Heart right ventricle (tissue), 16 donors: ENCODE measurements at regions not wholly inside any gene's neighbourhood (a gene's known extent, or its start where the extent isn't known, plus 50 kb on each side); places are given as distances from the start of the nearest gene placed in this dataset.

ENCODE experiments used
- ATAC-seq, 8 donors: fragments of 200-7000 bp; cut with Tn5 transposase; one replicate each; pipeline ENCODE4 v1.9.1; 2020; ENCODE audit warnings: mild to moderate bottlenecking in 8 of 8, moderate library complexity in 8 of 8, moderate number of reproducible peaks in 1 of 8
- DNase-seq, 2 donors: peaks; one replicate each; pipeline ENCODE4 v3.0.0-alpha.2; 2020
- H3K27ac ChIP-seq, 10 donors: fragments of 200-600 bp; sonication (generic) in 2 of 10; one replicate each; pipeline versions ENCODE4 v1.5.0 to v1.8.0; 2020 to 2022; ENCODE audit warnings: mild to moderate bottlenecking in 3 of 10
- H3K27me3 ChIP-seq, 7 donors: fragments of 200-600 bp; one replicate each; pipeline ENCODE4 v1.8.0; 2021 to 2022; ENCODE audit warnings: mild to moderate bottlenecking in 2 of 7
- H3K36me3 ChIP-seq, 9 donors: fragments of 200-600 bp; sonication (generic) in 1 of 9; one replicate each; pipeline versions ENCODE4 v1.5.0 to v1.8.0; 2020 to 2022; ENCODE audit warnings: mild to moderate bottlenecking in 2 of 9
- H3K4me1 ChIP-seq, 9 donors: fragments of 200-600 bp; sonication (generic) in 1 of 9; one replicate each; pipeline versions ENCODE4 v1.5.0 to v1.8.0; 2020 to 2022; ENCODE audit warnings: mild to moderate bottlenecking in 4 of 9
- H3K4me3 ChIP-seq, 10 donors: fragments of 200-600 bp; sonication (generic) in 2 of 10; one replicate each; pipeline versions ENCODE4 v1.5.0 to v1.8.0; 2020 to 2022; ENCODE audit warnings: mild to moderate bottlenecking in 7 of 10, moderate library complexity in 2 of 10
- H3K9me3 ChIP-seq, 11 donors: fragments of 200-600 bp in 10 of 11; sonication (generic) in 2 of 11; one replicate each; pipeline versions ENCODE4 v1.5.0 to v1.8.0; 2013 to 2022; ENCODE audit warnings: mild to moderate bottlenecking in 2 of 11, control low read depth in 1 of 11, moderate library complexity in 1 of 11
- WGBS, 2 donors: extraction: QIAGEN DNeasy Blood & Tissue Kit; methylation state at CpG; one replicate each; pipeline ENCODE4 v1.1.7; 2013; ENCODE audit warnings: inconsistent platforms in 1 of 2; 5-methylcytosine and 5-hydroxymethylcytosine counted together
- intact Hi-C, 10 donors: fragments of 100-400 bp; cut with DNase I; formaldehyde crosslinking; loops; one replicate each; pipeline versions ENCODE4 v1.11.1 to v1.14.2; 2022
- TF ChIP-seq, protein P1 (sequence below), 9 donors: fragments of 200-600 bp; sonication (generic) in 2 of 9; IDR thresholded peaks; one replicate each; pipeline versions ENCODE4 v1.5.0 to v1.8.0; 2021 to 2022; ENCODE audit warnings: antibody characterized with exemption in 9 of 9, mild to moderate bottlenecking in 5 of 9, moderate library complexity in 1 of 9
- donor health status: Arrhythmogenic right ventricular cardiomyopathy.
- donor health status: ischemic (EF 13 %, LVEDD 7.1; RV severe dilation, severe dysfunction).
- donor health status: healthy with polysubstance abuse.
- donor health status: DM: no; HTN: yes; CAD: no.
- donor health status: DM: no; HTN: no; CAD: no.
- donor health status: ischemic (EF 25% LVEDD 6.9; RV normal size, moderate dysfunction).
- donor health status: ischemic (EF 25% LVEDD 5.7; RV mildly dilated, moderate dysfunction).
- donor health status: healthy.
- donor health status: DM: yes; HTN: yes; CAD: no.
- donor health status: Ischemic cardiomyopathy.
- donor health status: ischemic (EF 35%, LVEDD 5.7; RV mildly dilated, moderate dysfunction).
- donor health status: nonischemic (EF 11% LVEDD 7.7; RV severe dilation, severe dysfunction).
- donor health status: DM: yes; HTN: yes; CAD: no.
- donor health status: PGD.
- donor health status: ischemic (EF 29% LVEDD 5.4; RV normal size, mild dysfunction).
- donor health status: nonischemic (EF 23%, LVEDD 6.1; RV moderate dilation, normal function).

DNA sequence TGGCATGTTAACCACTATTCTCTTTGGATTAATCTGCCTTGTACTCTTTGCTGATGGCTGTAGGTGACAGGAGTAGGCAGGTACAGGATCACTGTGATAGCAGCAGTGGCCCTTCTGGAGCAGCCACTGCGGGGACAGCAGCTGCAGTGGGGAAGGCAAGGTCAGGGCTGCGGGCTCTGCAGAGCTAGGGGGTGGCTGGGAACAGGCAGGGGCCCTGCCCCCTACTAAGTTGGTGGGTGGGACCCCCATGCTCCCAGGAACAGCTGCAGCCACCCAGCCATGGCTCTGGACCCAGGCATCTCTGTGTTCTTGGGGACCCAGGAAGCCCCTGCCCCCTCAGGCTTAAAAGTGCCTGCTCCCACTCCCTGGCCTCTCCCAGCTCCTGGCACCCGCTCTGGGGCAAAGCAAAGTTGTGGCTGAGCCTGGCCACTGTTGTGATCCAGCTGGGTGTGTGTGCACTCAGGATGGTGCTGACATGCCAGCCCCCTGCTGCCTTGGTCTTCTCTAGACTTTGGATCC, 302.4 kb downstream of the PCDH20 start:
- DNase-seq = no peak
- 85 to 89% methylated on average over 3 of the region's 3 CpGs for WGBS, 2 donors
- Histone ChIP-seq H3K4me3 (no peak overlapping the region), H3K36me3 (no peaks in the 10 kb centered on the region), H3K27ac (no peak overlapping the region), H3K4me1 (no peaks in the 10 kb centered on the region), H3K9me3 (peaks cover 0 to 20% (median 0%) of the 10 kb centered on the region in 11 donors), H3K27me3 (no peaks in the 10 kb centered on the region)
- TF ChIP-seq, protein P1, sequence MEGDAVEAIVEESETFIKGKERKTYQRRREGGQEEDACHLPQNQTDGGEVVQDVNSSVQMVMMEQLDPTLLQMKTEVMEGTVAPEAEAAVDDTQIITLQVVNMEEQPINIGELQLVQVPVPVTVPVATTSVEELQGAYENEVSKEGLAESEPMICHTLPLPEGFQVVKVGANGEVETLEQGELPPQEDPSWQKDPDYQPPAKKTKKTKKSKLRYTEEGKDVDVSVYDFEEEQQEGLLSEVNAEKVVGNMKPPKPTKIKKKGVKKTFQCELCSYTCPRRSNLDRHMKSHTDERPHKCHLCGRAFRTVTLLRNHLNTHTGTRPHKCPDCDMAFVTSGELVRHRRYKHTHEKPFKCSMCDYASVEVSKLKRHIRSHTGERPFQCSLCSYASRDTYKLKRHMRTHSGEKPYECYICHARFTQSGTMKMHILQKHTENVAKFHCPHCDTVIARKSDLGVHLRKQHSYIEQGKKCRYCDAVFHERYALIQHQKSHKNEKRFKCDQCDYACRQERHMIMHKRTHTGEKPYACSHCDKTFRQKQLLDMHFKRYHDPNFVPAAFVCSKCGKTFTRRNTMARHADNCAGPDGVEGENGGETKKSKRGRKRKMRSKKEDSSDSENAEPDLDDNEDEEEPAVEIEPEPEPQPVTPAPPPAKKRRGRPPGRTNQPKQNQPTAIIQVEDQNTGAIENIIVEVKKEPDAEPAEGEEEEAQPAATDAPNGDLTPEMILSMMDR (IDR thresholded peaks at IDR 0.05) = no peak
- intact Hi-C loops = no loop called here
- no peak for ATAC-seq

DNA sequence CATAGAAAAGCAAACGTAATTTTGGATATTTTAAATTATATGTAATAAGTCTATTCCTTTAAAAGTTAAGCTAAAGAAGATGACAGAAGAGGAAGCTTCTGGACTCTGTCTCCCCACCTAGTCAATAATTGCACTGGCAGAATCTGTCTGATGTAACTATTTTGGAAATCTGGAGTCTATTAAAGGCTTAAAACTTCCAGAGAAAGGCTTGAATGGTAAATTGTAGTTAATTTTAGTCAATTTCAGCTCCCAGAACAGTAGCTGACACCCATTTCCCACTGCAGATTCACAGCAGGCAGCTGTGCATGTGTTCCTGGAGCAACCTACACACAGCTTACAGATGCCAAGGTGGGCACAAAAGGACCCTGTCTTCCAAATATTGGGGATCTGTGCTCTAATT, 304.1 kb downstream of the PCDH20 start:
- no peak for DNase-seq

DNA sequence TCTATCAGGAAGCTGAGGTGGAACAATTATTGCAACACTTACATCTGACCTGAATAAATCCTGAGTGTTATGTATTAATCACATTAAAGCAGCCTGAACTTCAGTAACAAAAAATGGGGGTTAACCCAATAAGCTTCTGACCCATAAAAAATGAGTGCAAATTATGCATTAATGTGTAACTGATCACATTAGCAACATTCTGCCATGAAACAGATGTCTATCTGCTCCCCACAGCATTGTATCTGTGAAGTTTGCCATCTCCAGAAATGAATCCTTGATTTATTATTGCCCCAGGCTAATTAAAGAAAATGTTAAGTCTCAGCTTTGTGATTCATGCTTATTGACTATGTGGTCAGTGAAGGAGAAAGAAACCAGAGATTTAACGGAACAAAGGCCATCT, 304.9 kb downstream of the PCDH20 start:
- no peaks in the 10 kb centered on the region for H3K27me3 ChIP-seq
- WGBS, 2 donors = 76 to 82% methylated on average over 1 of the region's 1 CpG
- no peaks in the 10 kb centered on the region for H3K4me1 ChIP-seq
- ATAC-seq (no peak), DNase-seq (no peak)
- H3K27ac ChIP-seq = no peak overlapping the region
- TF ChIP-seq, protein P1 (IDR thresholded peaks at IDR 0.05) = no peak
- peaks cover 0 to 14% (median 0%) of the 10 kb centered on the region in 11 donors for H3K9me3 ChIP-seq
- H3K4me3 ChIP-seq = no peak overlapping the region
- intact Hi-C loops = no loop called here
- no peaks in the 10 kb centered on the region for H3K36me3 ChIP-seq

More for the DNA sequence above, 304.1 kb downstream of the PCDH20 start:
- Histone ChIP-seq H3K27ac (no peak overlapping the region), H3K4me1 (no peaks in the 10 kb centered on the region), H3K36me3 (no peaks in the 10 kb centered on the region), H3K27me3 (no peaks in the 10 kb centered on the region), H3K4me3 (no peak overlapping the region), H3K9me3 (peaks cover 0 to 14% (median 0%) of the 10 kb centered on the region in 11 donors)
- 57 to 65% methylated on average over 1 of the region's 1 CpG for WGBS, 2 donors
- TF ChIP-seq, protein P1 (IDR thresholded peaks at IDR 0.05) = no peak
- no peak for ATAC-seq
- intact Hi-C loops = no loop called here

DNA sequence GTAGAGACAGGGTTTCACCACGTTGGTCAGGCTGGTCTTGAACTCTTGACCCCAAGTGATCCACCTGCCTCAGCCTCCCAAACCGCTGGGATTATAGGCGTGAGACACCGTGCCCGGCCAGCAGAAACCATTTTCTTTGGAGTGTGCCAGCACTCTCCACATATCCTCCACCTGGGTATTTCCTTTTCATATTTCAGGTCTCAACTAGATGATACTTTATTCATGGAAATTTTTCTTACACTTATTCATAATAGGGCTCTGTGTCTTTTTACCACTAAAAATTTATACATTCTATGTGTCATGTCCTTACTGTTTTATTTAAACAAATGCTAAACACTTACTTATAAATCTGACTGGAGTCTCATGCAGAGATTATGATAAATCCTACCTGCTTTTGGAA, 305.9 kb downstream of the PCDH20 start:
- Histone ChIP-seq H3K4me3 (no peak overlapping the region), H3K36me3 (no peaks in the 10 kb centered on the region), H3K4me1 (no peaks in the 10 kb centered on the region), H3K27ac (no peak overlapping the region), H3K9me3 (peaks cover 0 to 14% (median 0%) of the 10 kb centered on the region in 11 donors), H3K27me3 (no peaks in the 10 kb centered on the region)
- TF ChIP-seq, protein P1 (IDR thresholded peaks at IDR 0.05) = no peak
- intact Hi-C loops = no loop called here
- no peak for ATAC-seq
- DNase-seq = no peak
- 83 to 89% methylated on average over 5 of the region's 5 CpGs for WGBS, 2 donors
